Natural killer cell (primary cell): ENCODE measurements at regions not wholly inside any gene's neighbourhood (a gene's known extent, or its start where the extent isn't known, plus 50 kb on each side); places are given as distances from the start of the nearest gene placed in this dataset.
"Not testable (repeated sequence)": the region's sequence is repeated elsewhere in the genome, so short reads cannot be mapped to it uniquely, and the experiment has no call there.

Source experiments
- ATAC-seq, 3 donors: fragments of 150-1000 bp in 2 of 3; fragments of 200-7000 bp in 1 of 3; cut with Tn5 transposase; 1 replicate in 1 of 3; 2 replicates in 2 of 3; pipeline ENCODE4 v1.10.0; 2021; ENCODE audit warnings: mild to moderate bottlenecking in 2 of 3, moderate library complexity in 2 of 3
- DNase-seq, 2 donors: peaks; one replicate each; pipeline versions ENCODE4 v3.0.0 to v3.0.0-alpha.2; 2013 to 2021; ENCODE audit warnings: mixed read lengths in 1 of 2
- H3K27ac ChIP-seq: one replicate; pipeline ENCODE4 v1.5.1; 2013; ENCODE audit warnings: mild to moderate bottlenecking, low read length
- H3K27me3 ChIP-seq: one replicate; pipeline ENCODE4 v1.6.1; 2013; ENCODE audit warnings: low read length; ENCODE audit not compliant: control insufficient read depth, insufficient read depth
- H3K36me3 ChIP-seq: one replicate; pipeline ENCODE4 v1.6.1; 2013; ENCODE audit warnings: low read length; ENCODE audit not compliant: control insufficient read depth, insufficient read depth
- H3K4me1 ChIP-seq: one replicate; pipeline ENCODE4 v1.6.1; 2013; ENCODE audit warnings: low read length; ENCODE audit not compliant: control insufficient read depth, insufficient read depth
- H3K4me3 ChIP-seq: one replicate; pipeline ENCODE4 v1.5.1; 2013; ENCODE audit warnings: low read length
- H3K9me3 ChIP-seq: one replicate; pipeline ENCODE4 v1.6.1; 2013; ENCODE audit warnings: low read length; ENCODE audit not compliant: control insufficient read depth, insufficient read depth
- H3K27ac Mint-ChIP-seq, 2 donors: one replicate each; pipeline ENCODE4 v1.8.0; 2022; ENCODE audit warnings: mild to moderate bottlenecking in 2 of 2, mixed read lengths in 2 of 2, moderate library complexity in 1 of 2
- H3K27me3 Mint-ChIP-seq, 2 donors: one replicate each; pipeline ENCODE4 v1.8.0; 2022; ENCODE audit warnings: low read depth in 2 of 2, mixed read lengths in 2 of 2
- H3K36me3 Mint-ChIP-seq: one replicate; pipeline ENCODE4 v1.8.0; 2022; ENCODE audit warnings: mixed read lengths
- H3K4me1 Mint-ChIP-seq, 2 donors: one replicate each; pipeline ENCODE4 v1.8.0; 2022; ENCODE audit warnings: mixed read lengths in 2 of 2
- H3K4me3 Mint-ChIP-seq: one replicate; pipeline ENCODE4 v1.8.0; 2022; ENCODE audit warnings: mild to moderate bottlenecking, moderate library complexity, mixed read lengths
- H3K9me3 Mint-ChIP-seq, 2 donors: one replicate each; pipeline ENCODE4 v1.8.0; 2022; ENCODE audit warnings: mixed read lengths in 2 of 2
- CTCF ChIP-seq: fragments of 200-600 bp; IDR thresholded peaks from one replicate; pipeline ENCODE4 v1.8.0; 2022; ENCODE audit warnings: antibody characterized with exemption
- WGBS: methylation state at CpG from one replicate; pipeline ENCODE4 v1.1.7; 2013; ENCODE audit warnings: missing lambda C conversion rate; ENCODE audit not compliant: insufficient coverage; 5-methylcytosine and 5-hydroxymethylcytosine counted together
- intact Hi-C: fragments of 100-400 bp; cut with micrococcal nuclease; formaldehyde crosslinking; loops from one replicate; pipeline ENCODE4 v1.14.2; 2022

GRCh38 chr2:16219292-16219975 lies 279.1 kb downstream of the MYCN start:
- Histone ChIP-seq H3K27me3 (no peaks in the 10 kb centered on the region), H3K36me3 (no peaks in the 10 kb centered on the region), H3K9me3 (no peaks in the 10 kb centered on the region), H3K4me3 (no peak overlapping the region), H3K27ac (no peak overlapping the region), H3K4me1 (no peaks in the 10 kb centered on the region)
- DNase-seq, result no peak
- Mint-ChIP-seq H3K9me3 (no peaks in the 10 kb centered on the region), H3K27me3 (peaks cover 0 to 5% of the 10 kb centered on the region in 2 donors), H3K4me3 (no peak overlapping the region), H3K27ac (no peak overlapping the region), H3K36me3 (no peaks in the 10 kb centered on the region), H3K4me1 (no peaks in the 10 kb centered on the region)
- ATAC-seq, result no peak
- TF ChIP-seq CTCF, result no peak
- WGBS, result 89% methylated on average over 9 of the region's 9 CpGs
- intact Hi-C loops, result no loop called here

- Histone ChIP-seq H3K4me3 (no peak overlapping the region), H3K27ac (no peak overlapping the region), H3K4me1 (no peaks in the 10 kb centered on the region), H3K9me3 (no peaks in the 10 kb centered on the region), H3K27me3 (no peaks in the 10 kb centered on the region), H3K36me3 (no peaks in the 10 kb centered on the region)
- intact Hi-C loops, result no loop called here
- Mint-ChIP-seq H3K4me3 (no peak overlapping the region), H3K4me1 (no peaks in the 10 kb centered on the region), H3K36me3 (no peaks in the 10 kb centered on the region), H3K27ac (no peak overlapping the region), H3K27me3 (peaks cover 0 to 5% of the 10 kb centered on the region in 2 donors), H3K9me3 (no peaks in the 10 kb centered on the region)
- DNase-seq (no peak), ATAC-seq (no peak)
- WGBS, result 15% methylated on average over 3 of the region's 3 CpGs
- TF ChIP-seq CTCF, result no peak
Observed at GRCh38 chr2:16218625-16219024, 278.3 kb downstream of the MYCN start.

GRCh38 chr2:16218161-16218560 lies 277.8 kb downstream of the MYCN start:
- H3K27ac ChIP-seq, result no peak overlapping the region
- TF ChIP-seq CTCF, result no peak
- H3K4me3 ChIP-seq, result no peak overlapping the region
- no peaks in the 10 kb centered on the region for H3K4me1 ChIP-seq
- Mint-ChIP-seq H3K36me3 (no peaks in the 10 kb centered on the region), H3K9me3 (no peaks in the 10 kb centered on the region), H3K27ac (no peak overlapping the region), H3K4me1 (no peaks in the 10 kb centered on the region), H3K4me3 (no peak overlapping the region), H3K27me3 (peaks cover 0 to 5% of the 10 kb centered on the region in 2 donors)
- intact Hi-C loops, result no loop called here
- DNase-seq, result no peak
- H3K36me3 ChIP-seq, result no peaks in the 10 kb centered on the region
- no peaks in the 10 kb centered on the region for H3K27me3 ChIP-seq
- 75% methylated on average over 5 of the region's 5 CpGs for WGBS
- no peaks in the 10 kb centered on the region for H3K9me3 ChIP-seq
- no peak for ATAC-seq

- H3K27ac Mint-ChIP-seq, H3K36me3 ChIP-seq, H3K27me3 ChIP-seq, intact Hi-C loops, DNase-seq, ATAC-seq, H3K27ac ChIP-seq, H3K4me3 Mint-ChIP-seq, H3K4me3 ChIP-seq, H3K4me1 Mint-ChIP-seq, H3K9me3 ChIP-seq, H3K4me1 ChIP-seq, H3K27me3 Mint-ChIP-seq, H3K9me3 Mint-ChIP-seq, H3K36me3 Mint-ChIP-seq: not testable (repeated sequence)
- 89% methylated on average over 8 of the region's 8 CpGs for WGBS
Observed at GRCh38 chr2:16217741-16218140, 277.4 kb downstream of the MYCN start.
